ENCODE measurements at regions not wholly inside any gene's neighbourhood (a gene's known extent, or its start where the extent isn't known, plus 50 kb on each side); places are given as distances from the start of the nearest gene placed in this dataset.
A peak's percentile ranks its signal among the peaks of the same experiment; 100 is the strongest.

GRCh38 chr5:33338336-33339110 is 102.2 kb upstream of the TARS1 start:
- DNase-seq (ENCODE audit: low read depth, low spot score), result no peak
- H3K27ac ChIP-seq, result peak overlapping the region; percentile 86

GRCh38 chr5:33339413-33339812 is 101.4 kb upstream of the TARS1 start:
- H3K27ac ChIP-seq, result no peak overlapping the region
- DNase-seq (ENCODE audit: low read depth, low spot score), result no peak

GRCh38 chr5:33340195-33340594 is 100.6 kb upstream of the TARS1 start:
- H3K27ac ChIP-seq, result no peak overlapping the region
- DNase-seq (ENCODE audit: low read depth, low spot score), result no peak

GRCh38 chr5:33341351-33341750 is 99.4 kb upstream of the TARS1 start:
- no peak overlapping the region for H3K27ac ChIP-seq
- no peak for DNase-seq (ENCODE audit: low read depth, low spot score)

- peak overlapping the region; percentile 57 for H3K27ac ChIP-seq
- DNase-seq (ENCODE audit: low read depth, low spot score), result no peak
These were observed 97.0 kb upstream of the TARS1 start for GRCh38 chr5:33343676-33344327.

- DNase-seq (ENCODE audit: low read depth, low spot score), result no peak
- H3K27ac ChIP-seq, result no peak overlapping the region
These were observed 94.2 kb upstream of the TARS1 start for GRCh38 chr5:33346534-33346933.

- no peak for DNase-seq (ENCODE audit: low read depth, low spot score)
- H3K27ac ChIP-seq, result no peak overlapping the region
These were observed 79.0 kb upstream of the TARS1 start for GRCh38 chr5:33361781-33362180.

GRCh38 chr5:33362915-33363314 is 77.8 kb upstream of the TARS1 start:
- no peak overlapping the region for H3K27ac ChIP-seq
- DNase-seq (ENCODE audit: low read depth, low spot score), result no peak

GRCh38 chr5:33363537-33363936 is 77.2 kb upstream of the TARS1 start:
- no peak for DNase-seq (ENCODE audit: low read depth, low spot score)
- no peak overlapping the region for H3K27ac ChIP-seq

GRCh38 chr5:33364406-33364805 is 76.4 kb upstream of the TARS1 start:
- H3K27ac ChIP-seq, result no peak overlapping the region
- no peak for DNase-seq (ENCODE audit: low read depth, low spot score)

- H3K27ac ChIP-seq, result no peak overlapping the region
- no peak for DNase-seq (ENCODE audit: low read depth, low spot score)
These were observed 73.3 kb upstream of the TARS1 start for GRCh38 chr5:33367416-33367815.

- H3K27ac ChIP-seq, result no peak overlapping the region
- peak; percentile 55 for DNase-seq (ENCODE audit: low read depth, low spot score)
These were observed 71.0 kb upstream of the TARS1 start for GRCh38 chr5:33369485-33370465.

- no peak overlapping the region for H3K27ac ChIP-seq
- no peak for DNase-seq (ENCODE audit: low read depth, low spot score)
These were observed 70.3 kb upstream of the TARS1 start for GRCh38 chr5:33370466-33370859.

- no peak overlapping the region for H3K27ac ChIP-seq
- DNase-seq (ENCODE audit: low read depth, low spot score), result no peak
These were observed 69.1 kb upstream of the TARS1 start for GRCh38 chr5:33371660-33372059.

- DNase-seq (ENCODE audit: low read depth, low spot score), result no peak
- H3K27ac ChIP-seq, result no peak overlapping the region
These were observed 67.9 kb upstream of the TARS1 start for GRCh38 chr5:33372721-33373472.

- H3K27ac ChIP-seq, result no peak overlapping the region
- DNase-seq (ENCODE audit: low read depth, low spot score), result no peak
These were observed 64.9 kb upstream of the TARS1 start for GRCh38 chr5:33375900-33376299.

GRCh38 chr5:33379757-33380156 is 61.0 kb upstream of the TARS1 start:
- H3K27ac ChIP-seq, result no peak overlapping the region
- DNase-seq (ENCODE audit: low read depth, low spot score), result no peak

GRCh38 chr5:33381243-33381642 is 59.5 kb upstream of the TARS1 start:
- DNase-seq (ENCODE audit: low read depth, low spot score), result no peak

More at GRCh38 chr5:33381243-33381642, 59.5 kb upstream of the TARS1 start:
- H3K27ac ChIP-seq, result no peak overlapping the region
